Mesenchymal stem cell (in vitro differentiated cells and primary cell): ENCODE measurements at regions not wholly inside any gene's neighbourhood (a gene's known extent, or its start where the extent isn't known, plus 50 kb on each side); places are given as distances from the start of the nearest gene placed in this dataset.

Source experiments
- DNase-seq: peaks from one replicate; pipeline ENCODE4 v3.0.0-alpha.2; 2013
- H2AFZ ChIP-seq: one replicate; pipeline ENCODE4 v1.6.1; 2013; ENCODE audit warnings: low read depth, mild to moderate bottlenecking, control low read depth, inconsistent platforms, low read length, moderate library complexity
- H2AK5ac ChIP-seq: 2 replicates; pipeline ENCODE4 v1.6.1; 2013; ENCODE audit warnings: low read length, moderate library complexity, mild to moderate bottlenecking, inconsistent platforms; ENCODE audit not compliant: severe bottlenecking
- H2BK120ac ChIP-seq: one replicate; pipeline ENCODE4 v1.6.1; 2013; ENCODE audit warnings: low read depth, mild to moderate bottlenecking, inconsistent platforms, low read length, moderate library complexity
- H2BK12ac ChIP-seq, 2 experiments: one replicate each; pipeline ENCODE4 v1.6.1; 2013; ENCODE audit warnings: inconsistent platforms in 2 of 2, low read length in 2 of 2, mild to moderate bottlenecking in 2 of 2, moderate library complexity in 2 of 2, control low read depth in 1 of 2
- H2BK15ac ChIP-seq: one replicate; pipeline ENCODE4 v1.6.1; 2013; ENCODE audit warnings: mild to moderate bottlenecking, low read depth, inconsistent platforms; ENCODE audit not compliant: poor library complexity, severe bottlenecking
- H2BK5ac ChIP-seq: 2 replicates; pipeline ENCODE4 v1.6.1; 2013; ENCODE audit warnings: low read depth, mild to moderate bottlenecking, low read length, control low read depth, inconsistent platforms; ENCODE audit not compliant: poor library complexity, severe bottlenecking
- H3K14ac ChIP-seq, 2 experiments: one replicate each; pipeline ENCODE4 v1.6.1; 2013; ENCODE audit warnings: inconsistent platforms in 2 of 2, low read length in 2 of 2, control low read depth in 1 of 2, mild to moderate bottlenecking in 1 of 2, moderate library complexity in 1 of 2
- H3K18ac ChIP-seq, 2 experiments: one replicate each; pipeline ENCODE4 v1.6.1; 2013; ENCODE audit warnings: inconsistent platforms in 2 of 2, low read length in 2 of 2, control low read depth in 1 of 2, low read depth in 1 of 2, mild to moderate bottlenecking in 1 of 2
- H3K23ac ChIP-seq, 2 experiments: one replicate each; pipeline ENCODE4 v1.6.1; 2013; ENCODE audit warnings: inconsistent platforms in 2 of 2, low read length in 2 of 2, mild to moderate bottlenecking in 2 of 2, moderate library complexity in 2 of 2, control low read depth in 1 of 2
- H3K27ac ChIP-seq: 2 replicates; pipeline ENCODE4 v1.5.1; 2013; ENCODE audit warnings: mild to moderate bottlenecking, moderate library complexity, low read length, control low read depth, inconsistent platforms; ENCODE audit not compliant: poor library complexity, severe bottlenecking
- H3K27me3 ChIP-seq, 2 experiments: 2 replicates each; pipeline versions ENCODE4 v1.6.1 to v1.7.0; 2013; ENCODE audit warnings: low read length in 2 of 2, mild to moderate bottlenecking in 2 of 2, moderate library complexity in 2 of 2, control low read depth in 1 of 2, inconsistent platforms in 1 of 2; ENCODE audit not compliant: control insufficient read depth in 1 of 2, insufficient read depth in 1 of 2
- H3K36me3 ChIP-seq, 2 experiments: 2 replicates each; pipeline versions ENCODE4 v1.6.1 to v1.7.0; 2013; ENCODE audit warnings: low read length in 2 of 2, control low read depth in 1 of 2, inconsistent platforms in 1 of 2, low read depth in 1 of 2, mild to moderate bottlenecking in 1 of 2; ENCODE audit not compliant: insufficient read depth in 2 of 2, control insufficient read depth in 1 of 2
- H3K4ac ChIP-seq, 2 experiments: one replicate each; pipeline ENCODE4 v1.6.1; 2013; ENCODE audit warnings: inconsistent platforms in 2 of 2, low read length in 2 of 2, mild to moderate bottlenecking in 2 of 2, moderate library complexity in 2 of 2, control low read depth in 1 of 2, low read depth in 1 of 2
- H3K4me1 ChIP-seq: 2 replicates; pipeline ENCODE4 v1.6.1; 2013; ENCODE audit warnings: low read depth, low read length, control low read depth; ENCODE audit not compliant: control insufficient read depth, insufficient read depth
- H3K4me2 ChIP-seq: 2 replicates; pipeline ENCODE4 v1.6.1; 2013; ENCODE audit warnings: low read length, mild to moderate bottlenecking, inconsistent platforms; ENCODE audit not compliant: poor library complexity, severe bottlenecking
- H3K4me3 ChIP-seq, 2 experiments: 2 replicates each; pipeline versions ENCODE4 v1.5.1 to v1.7.0; 2013; ENCODE audit warnings: low read length in 2 of 2, mild to moderate bottlenecking in 2 of 2, control low read depth in 1 of 2, low read depth in 1 of 2; ENCODE audit not compliant: insufficient read depth in 1 of 2
- H3K79me1 ChIP-seq: replicated peaks from 2 replicates; pipeline ENCODE4 v1.6.1; 2013; ENCODE audit warnings: mild to moderate bottlenecking, control low read depth, low read length, inconsistent platforms; ENCODE audit not compliant: poor library complexity, severe bottlenecking
- H3K9ac ChIP-seq: 2 replicates; pipeline ENCODE4 v1.7.0; 2013; ENCODE audit warnings: mild to moderate bottlenecking, low read length, moderate library complexity
- H3K9me3 ChIP-seq: 2 replicates; pipeline ENCODE4 v1.7.0; 2013; ENCODE audit warnings: mild to moderate bottlenecking, low read length; ENCODE audit not compliant: control insufficient read depth
- H4K8ac ChIP-seq: one replicate; pipeline ENCODE4 v1.6.1; 2013; ENCODE audit warnings: inconsistent platforms, mild to moderate bottlenecking, low read length, moderate library complexity
- H4K91ac ChIP-seq: one replicate; pipeline ENCODE4 v1.6.1; 2013; ENCODE audit warnings: mild to moderate bottlenecking, low read length, inconsistent platforms
- WGBS: methylation state at CpG from one replicate; pipeline ENCODE4 v1.1.7; 2013; ENCODE audit warnings: mixed read lengths; 5-methylcytosine and 5-hydroxymethylcytosine counted together

DNA sequence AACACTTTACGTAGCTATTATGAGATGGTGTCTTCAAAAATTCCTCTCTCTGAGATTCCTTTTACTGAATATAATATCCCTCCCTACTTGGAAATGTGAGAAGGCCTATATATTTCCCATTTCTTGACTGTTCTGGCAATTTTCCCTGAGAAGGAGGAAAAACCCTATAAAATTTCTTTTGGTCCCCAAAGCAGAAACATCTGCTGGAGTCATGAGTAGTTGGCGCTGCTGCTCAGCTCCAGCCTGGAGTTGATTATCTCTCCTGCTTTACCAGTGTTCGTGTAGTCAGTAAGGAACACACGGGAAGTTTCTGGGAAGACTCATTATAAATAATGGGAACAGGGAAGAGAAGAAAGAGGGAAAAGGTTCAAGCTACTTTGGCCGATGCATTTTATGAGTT lies 680.1 kb downstream of the EPHA3 start:
- Histone ChIP-seq H2BK120ac (no peak overlapping the region), H2BK12ac (no peak overlapping the region), H3K18ac (no peak overlapping the region), H3K4me1 (no peaks in the 10 kb centered on the region), H3K14ac (no peak overlapping the region), H2BK15ac (no peak overlapping the region), H3K9ac (no peak overlapping the region), H2AK5ac (no peak overlapping the region), H3K79me1 (no peaks in the 10 kb centered on the region), H3K23ac (no peak overlapping the region), H2AFZ (no peak overlapping the region), H3K4me2 (no peak overlapping the region), H3K36me3 (no peaks in the 10 kb centered on the region), H4K8ac (no peak overlapping the region), H3K4me3 (no peak overlapping the region), H3K4ac (no peak overlapping the region), H2BK5ac (no peak overlapping the region), H3K27ac (no peak overlapping the region), H3K9me3 (no peaks in the 10 kb centered on the region), H3K27me3 (no peaks in the 10 kb centered on the region), H4K91ac (no peak overlapping the region)
- DNase-seq, result no peak
- WGBS, result 83% methylated on average over 4 of the region's 5 CpGs

DNA sequence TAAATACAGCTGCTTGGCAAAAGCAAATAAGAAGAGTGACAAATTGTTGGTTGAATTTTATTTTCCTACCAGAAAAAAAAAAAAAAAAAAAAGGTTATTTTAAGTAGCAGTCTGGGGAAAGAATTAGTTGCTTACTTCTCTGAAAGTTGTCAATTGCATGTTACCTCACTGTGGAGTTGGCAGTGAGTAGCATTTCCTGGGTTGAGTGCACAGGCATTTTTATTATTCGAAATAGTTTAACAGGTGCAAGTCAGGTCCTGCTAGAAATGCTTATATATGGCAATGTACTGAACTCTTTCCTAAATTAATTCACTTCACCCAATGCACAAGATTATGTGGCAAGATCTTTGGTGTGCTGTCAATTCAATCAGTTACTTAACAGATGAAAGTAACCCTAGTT lies 680.6 kb downstream of the EPHA3 start:
- H3K4me3 ChIP-seq, result no peak overlapping the region
- no peak overlapping the region for H2BK12ac ChIP-seq
- H3K9ac ChIP-seq, result no peak overlapping the region
- no peaks in the 10 kb centered on the region for H3K4me1 ChIP-seq
- no peak overlapping the region for H4K91ac ChIP-seq
- no peaks in the 10 kb centered on the region for H3K79me1 ChIP-seq
- H3K18ac ChIP-seq, result no peak overlapping the region
- H2BK5ac ChIP-seq, result no peak overlapping the region
- H2BK120ac ChIP-seq, result no peak overlapping the region
- WGBS, result no CpG with 5 or more reads among the region's 1 CpG
- no peak overlapping the region for H3K27ac ChIP-seq
- H3K23ac ChIP-seq, result no peak overlapping the region
- no peak overlapping the region for H4K8ac ChIP-seq
- no peaks in the 10 kb centered on the region for H3K9me3 ChIP-seq
- H3K36me3 ChIP-seq, result no peaks in the 10 kb centered on the region
- DNase-seq, result no peak
- H3K4ac ChIP-seq, result no peak overlapping the region
- H3K27me3 ChIP-seq, result no peaks in the 10 kb centered on the region
- H3K14ac ChIP-seq, result no peak overlapping the region
- H2AK5ac ChIP-seq, result no peak overlapping the region
- no peak overlapping the region for H2BK15ac ChIP-seq
- no peak overlapping the region for H3K4me2 ChIP-seq
- H2AFZ ChIP-seq, result no peak overlapping the region

DNA sequence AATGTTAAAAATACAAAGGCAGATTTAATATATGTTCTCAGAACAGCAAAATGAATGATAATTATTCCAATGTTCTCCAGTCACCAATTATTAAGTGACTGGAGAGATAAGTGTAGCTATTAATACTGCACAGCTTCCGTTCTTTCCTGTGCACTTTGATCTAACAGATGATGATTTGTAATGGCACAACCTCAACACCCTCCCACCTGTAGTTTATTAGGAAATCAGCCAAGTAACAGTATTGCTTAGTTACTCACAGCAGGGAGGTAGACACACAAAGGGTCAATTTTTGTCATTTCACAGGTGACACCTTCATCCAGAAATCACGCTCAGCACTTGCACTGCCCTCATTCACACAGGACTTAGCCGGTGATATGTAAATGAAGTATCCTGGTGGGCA lies 688.1 kb downstream of the EPHA3 start:
- Histone ChIP-seq H4K91ac (no peak overlapping the region), H3K27me3 (no peaks in the 10 kb centered on the region), H3K4ac (no peak overlapping the region), H3K36me3 (no peaks in the 10 kb centered on the region), H3K4me3 (no peak overlapping the region), H2AFZ (no peak overlapping the region), H3K4me1 (no peaks in the 10 kb centered on the region), H2BK12ac (no peak overlapping the region), H3K18ac (no peak overlapping the region), H3K9me3 (peaks cover 3% of the 10 kb centered on the region), H2AK5ac (no peak overlapping the region), H3K4me2 (no peak overlapping the region), H3K27ac (no peak overlapping the region), H3K9ac (no peak overlapping the region), H2BK5ac (no peak overlapping the region), H3K14ac (no peak overlapping the region), H2BK15ac (no peak overlapping the region), H4K8ac (no peak overlapping the region), H3K23ac (no peak overlapping the region), H2BK120ac (no peak overlapping the region), H3K79me1 (no peaks in the 10 kb centered on the region)
- no peak for DNase-seq
- WGBS, result 63% methylated on average over 2 of the region's 3 CpGs

DNA sequence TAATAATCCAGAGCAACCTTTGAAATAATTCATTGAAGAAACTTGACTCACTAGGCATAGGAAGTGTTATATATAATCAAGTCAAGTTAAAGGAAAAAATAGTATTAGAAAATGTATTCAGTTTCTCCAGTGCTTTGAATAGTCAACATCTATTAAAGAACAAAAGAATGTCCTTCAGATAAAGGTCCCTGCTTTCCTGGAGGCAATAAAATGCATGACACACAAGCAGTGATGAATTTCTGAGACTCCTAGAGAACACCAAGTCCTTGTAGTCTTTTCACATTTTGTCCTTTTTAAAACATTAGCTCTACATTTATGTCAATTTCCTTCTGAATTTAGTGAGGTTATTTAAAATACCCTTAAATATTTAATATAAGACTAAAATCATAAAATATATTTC lies 695.5 kb downstream of the EPHA3 start:
- Histone ChIP-seq H2BK5ac (no peak overlapping the region), H3K4me3 (no peak overlapping the region), H2AK5ac (no peak overlapping the region), H3K79me1 (no peaks in the 10 kb centered on the region), H2BK12ac (no peak overlapping the region), H2BK120ac (no peak overlapping the region), H3K27me3 (no peaks in the 10 kb centered on the region), H3K4ac (no peak overlapping the region), H4K8ac (no peak overlapping the region), H3K27ac (no peak overlapping the region), H3K36me3 (no peaks in the 10 kb centered on the region), H3K4me2 (no peak overlapping the region), H3K4me1 (no peaks in the 10 kb centered on the region), H2BK15ac (no peak overlapping the region), H2AFZ (no peak overlapping the region), H3K23ac (no peak overlapping the region), H3K9ac (no peak overlapping the region), H4K91ac (no peak overlapping the region), H3K14ac (no peak overlapping the region), H3K9me3 (peaks cover 3% of the 10 kb centered on the region), H3K18ac (no peak overlapping the region)
- no peak for DNase-seq
